ENCODE measurements at regions not wholly inside any gene's neighbourhood (a gene's known extent, or its start where the extent isn't known, plus 50 kb on each side); places are given as distances from the start of the nearest gene placed in this dataset.
"Not testable (repeated sequence)": the region's sequence is repeated elsewhere in the genome, so short reads cannot be mapped to it uniquely, and the experiment has no call there.

GRCh38 chr3:177396733-177397132, 199.5 kb upstream of the TBL1XR1 start:
- no peak overlapping the region for H3K4me3 ChIP-seq (ENCODE audit: low read depth, low read length)
- no peak for TF ChIP-seq CTCF (IDR thresholded peaks at IDR 0.05; ENCODE audit: low read depth, low read length)

GRCh38 chr3:177401375-177401774, 204.1 kb upstream of the TBL1XR1 start:
- TF ChIP-seq CTCF (IDR thresholded peaks at IDR 0.05; ENCODE audit: low read depth, low read length) = no peak
- H3K4me3 ChIP-seq (ENCODE audit: low read depth, low read length) = no peak overlapping the region

GRCh38 chr3:177402533-177402932, 205.3 kb upstream of the TBL1XR1 start:
- no peak overlapping the region for H3K4me3 ChIP-seq (ENCODE audit: low read depth, low read length)
- no peak for TF ChIP-seq CTCF (IDR thresholded peaks at IDR 0.05; ENCODE audit: low read depth, low read length)

GRCh38 chr3:177405191-177405672, 207.9 kb upstream of the TBL1XR1 start:
- no peak overlapping the region for H3K4me3 ChIP-seq (ENCODE audit: low read depth, low read length)
- no peak for TF ChIP-seq CTCF (IDR thresholded peaks at IDR 0.05; ENCODE audit: low read depth, low read length)

- TF ChIP-seq CTCF (IDR thresholded peaks at IDR 0.05; ENCODE audit: low read depth, low read length) = no peak
- no peak overlapping the region for H3K4me3 ChIP-seq (ENCODE audit: low read depth, low read length)
Measured at GRCh38 chr3:177410730-177411129, 213.4 kb upstream of the TBL1XR1 start.

- H3K4me3 ChIP-seq (ENCODE audit: low read depth, low read length) = no peak overlapping the region
Measured at GRCh38 chr3:177411201-177411600, 213.9 kb upstream of the TBL1XR1 start.

GRCh38 chr3:177412677-177413170, 215.4 kb upstream of the TBL1XR1 start:
- H3K4me3 ChIP-seq (ENCODE audit: low read depth, low read length) = not testable (repeated sequence)

More at GRCh38 chr3:177411201-177411600, 213.9 kb upstream of the TBL1XR1 start:
- no peak for TF ChIP-seq CTCF (IDR thresholded peaks at IDR 0.05; ENCODE audit: low read depth, low read length)

GRCh38 chr3:177414093-177414492, 216.8 kb upstream of the TBL1XR1 start:
- no peak for TF ChIP-seq CTCF (IDR thresholded peaks at IDR 0.05; ENCODE audit: low read depth, low read length)
- no peak overlapping the region for H3K4me3 ChIP-seq (ENCODE audit: low read depth, low read length)

Data from WI38 (cell line).